NCI-H1436 treated with DMSO at 0.1 percent for 48 hours (cell line): ENCODE measurements at regions not wholly inside any gene's neighbourhood (a gene's known extent, or its start where the extent isn't known, plus 50 kb on each side); places are given as distances from the start of the nearest gene placed in this dataset.
A peak's percentile ranks its signal among the peaks of the same experiment; 100 is the strongest.
"Not testable (repeated sequence)": the region's sequence is repeated elsewhere in the genome, so short reads cannot be mapped to it uniquely, and the experiment has no call there.

Source experiments
- DNase-seq: peaks from one replicate; lab custom pipeline; 2025; lab: John Stamatoyannopoulos, UW

DNA sequence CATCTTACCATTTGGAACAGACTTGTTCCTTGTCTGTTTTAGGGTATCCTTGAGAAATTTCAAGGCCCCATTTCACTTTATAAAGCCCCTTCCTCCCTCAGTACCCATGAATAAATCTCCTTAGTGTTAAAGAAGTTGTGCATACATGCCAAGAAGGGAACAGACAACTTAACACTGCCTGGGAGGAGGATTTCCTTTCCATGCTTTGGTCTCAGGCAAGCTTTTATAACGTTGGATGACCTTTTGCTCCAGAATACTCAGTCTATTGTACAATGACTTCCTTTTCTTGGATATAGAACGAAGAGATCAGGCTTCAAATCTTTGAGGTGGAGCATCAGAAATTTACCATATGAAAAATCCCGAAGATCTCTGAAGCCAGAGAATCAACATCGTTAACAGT, 551.4 kb downstream of the PRKD1 start:
- no peak for DNase-seq

GRCh38 chr14:29380826-29381225, 546.8 kb downstream of the PRKD1 start:
- DNase-seq: no peak

- no peak for DNase-seq
Measured at GRCh38 chr14:29388571-29388970, 539.1 kb downstream of the PRKD1 start.

- DNase-seq: peak; percentile 97
Measured at GRCh38 chr14:29390081-29390832, 537.4 kb downstream of the PRKD1 start.

DNA sequence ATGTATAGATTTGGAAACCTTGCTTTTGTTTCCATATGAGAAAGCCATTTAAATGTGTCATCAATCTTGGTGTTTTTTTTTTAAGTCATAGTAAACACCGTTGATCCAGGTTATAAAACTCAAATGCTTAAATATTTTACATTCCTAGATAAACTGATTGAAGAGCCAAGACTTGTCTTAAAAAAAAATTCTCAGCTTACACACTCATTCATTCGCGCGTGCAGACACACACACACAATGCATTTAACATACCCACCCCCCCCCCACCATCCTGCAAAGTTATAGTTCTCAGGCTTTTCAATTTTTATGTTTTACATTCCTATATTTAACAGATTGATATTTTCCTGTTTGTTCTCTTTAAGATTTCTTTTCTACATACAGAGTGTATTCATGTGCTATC, 536.4 kb downstream of the PRKD1 start:
- no peak for DNase-seq

GRCh38 chr14:29391801-29392200, 535.8 kb downstream of the PRKD1 start:
- no peak for DNase-seq

- DNase-seq: no peak
Measured at GRCh38 chr14:29392287-29392686, 535.4 kb downstream of the PRKD1 start.

- no peak for DNase-seq
Measured at GRCh38 chr14:29403091-29403490, 524.6 kb downstream of the PRKD1 start.

- DNase-seq: no peak
Measured at GRCh38 chr14:29410581-29410980, 517.1 kb downstream of the PRKD1 start.

DNA sequence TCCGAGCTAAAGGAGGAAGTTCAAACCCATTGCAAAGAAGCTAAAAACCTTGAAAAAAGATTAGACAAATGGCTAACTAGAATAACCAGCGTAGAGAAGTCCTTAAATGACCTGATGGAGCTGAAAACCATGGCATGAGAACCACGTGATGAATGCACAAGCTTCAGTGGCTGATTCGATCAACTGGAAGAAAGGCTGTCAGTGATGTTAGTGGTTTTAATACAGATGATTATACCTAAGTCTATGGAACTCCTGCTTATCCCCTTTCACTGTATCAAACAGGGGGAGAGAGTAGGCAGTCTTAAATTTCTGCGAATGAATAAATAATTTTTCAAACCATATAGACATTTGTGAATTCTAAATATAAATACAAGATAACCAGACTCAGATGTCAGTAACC, 512.7 kb downstream of the PRKD1 start:
- not testable (repeated sequence) for DNase-seq

DNA sequence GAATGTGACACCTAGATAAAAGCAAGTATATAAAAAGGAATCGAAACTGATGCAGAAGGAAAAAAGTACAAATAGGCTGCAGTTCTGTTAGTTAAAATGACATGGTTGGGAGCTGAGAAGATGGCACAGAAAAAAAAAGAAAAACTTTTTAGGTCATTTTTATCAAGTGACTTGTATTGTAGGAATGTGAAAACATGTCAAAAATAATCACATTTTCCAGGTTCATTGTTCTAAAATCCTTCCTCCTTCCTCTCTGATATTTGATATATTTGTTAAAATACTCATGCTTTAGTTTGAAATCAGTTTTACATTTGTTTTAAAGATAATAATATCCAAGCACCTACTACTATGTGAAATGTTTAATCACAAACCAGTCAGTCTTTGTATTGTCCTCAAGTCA, 507.9 kb downstream of the PRKD1 start:
- no peak for DNase-seq

DNA sequence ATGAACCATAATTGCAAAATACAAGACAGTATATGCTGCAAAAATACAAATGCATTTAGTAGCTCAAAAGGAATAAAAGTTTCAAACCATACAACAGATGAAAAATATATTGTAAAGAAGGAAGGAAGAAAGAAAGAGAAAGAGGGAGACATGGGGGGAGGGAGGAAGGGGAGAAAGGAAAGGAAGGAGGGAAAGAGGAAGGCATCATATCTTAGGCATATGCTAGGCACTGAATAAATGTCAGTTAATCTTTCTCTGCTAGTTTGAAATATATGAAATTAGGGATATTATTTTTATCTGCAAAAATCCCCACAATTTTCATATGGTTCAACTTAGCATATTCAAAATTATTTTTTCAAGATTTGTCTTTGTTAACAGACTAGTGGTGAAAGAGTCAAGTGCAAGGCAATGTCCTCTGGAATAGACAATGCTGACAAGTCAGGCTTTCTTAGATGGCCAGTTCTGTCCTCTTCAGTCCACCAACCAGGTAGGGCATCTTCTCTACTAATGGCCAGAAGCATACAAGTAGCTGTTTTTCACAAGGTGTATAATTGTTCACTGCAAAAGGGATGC, 506.4 kb downstream of the PRKD1 start:
- no peak for DNase-seq

DNA sequence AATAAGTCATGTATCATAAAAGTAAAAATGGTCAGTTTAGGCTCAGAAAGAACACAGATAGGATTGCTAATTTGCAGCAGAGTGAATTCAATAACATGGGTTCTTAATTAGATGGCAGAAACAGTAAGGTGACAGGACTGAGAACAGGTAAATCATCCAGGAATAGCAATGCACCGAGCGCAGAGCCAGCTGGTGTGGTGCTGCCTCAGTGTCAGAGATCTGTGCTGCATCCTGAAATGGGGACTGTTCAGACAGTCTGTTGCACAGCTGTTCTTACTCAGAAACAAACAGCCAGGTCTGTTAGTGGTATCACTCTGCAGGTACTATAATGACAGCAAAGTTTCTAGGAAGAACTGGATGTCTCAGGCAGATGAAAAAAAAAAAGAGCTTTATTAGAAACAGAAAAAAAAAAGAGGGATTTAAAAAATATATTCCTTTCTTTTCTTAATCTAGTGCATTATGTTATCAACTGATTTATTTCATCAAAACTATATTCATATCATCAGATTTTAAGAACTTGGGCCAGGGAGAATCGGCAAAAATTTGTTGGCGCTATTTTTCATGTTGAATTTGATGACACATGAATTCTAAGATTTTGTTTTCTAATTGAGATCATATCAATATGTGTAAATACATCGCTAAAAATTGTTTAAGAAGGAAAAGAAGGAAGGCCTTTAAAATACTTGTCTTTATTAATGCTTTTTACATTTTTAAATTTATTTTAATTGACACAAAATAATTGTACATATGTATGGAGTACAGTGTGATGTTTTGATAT, 501.8 kb downstream of the PRKD1 start:
- DNase-seq: no peak

GRCh38 chr14:29442696-29443095, 485.0 kb downstream of the PRKD1 start:
- DNase-seq: no peak

DNA sequence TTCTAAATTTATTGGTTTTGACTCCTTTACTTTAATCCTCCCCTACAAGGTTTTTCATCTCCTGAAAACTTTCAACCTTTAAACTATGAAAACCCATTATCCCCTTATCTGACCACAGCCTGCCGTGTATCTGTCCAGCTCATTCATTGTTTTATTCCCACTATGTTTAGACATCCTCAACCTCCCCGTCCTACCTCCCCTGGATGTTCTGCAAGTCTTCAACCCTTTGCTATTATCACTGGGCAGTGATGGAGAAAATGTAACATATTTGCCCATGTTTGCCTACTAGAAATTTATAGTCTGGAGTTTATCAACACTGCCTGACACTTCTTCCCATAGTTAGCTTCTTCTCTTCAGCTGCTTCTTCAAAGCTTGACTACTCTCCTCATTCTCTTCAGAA, 483.4 kb downstream of the PRKD1 start:
- DNase-seq: no peak

- DNase-seq: no peak
Measured at GRCh38 chr14:29444805-29445204, 482.8 kb downstream of the PRKD1 start.

GRCh38 chr14:29446971-29447370, 480.7 kb downstream of the PRKD1 start:
- no peak for DNase-seq

GRCh38 chr14:29451941-29452340, 475.7 kb downstream of the PRKD1 start:
- no peak for DNase-seq

DNA sequence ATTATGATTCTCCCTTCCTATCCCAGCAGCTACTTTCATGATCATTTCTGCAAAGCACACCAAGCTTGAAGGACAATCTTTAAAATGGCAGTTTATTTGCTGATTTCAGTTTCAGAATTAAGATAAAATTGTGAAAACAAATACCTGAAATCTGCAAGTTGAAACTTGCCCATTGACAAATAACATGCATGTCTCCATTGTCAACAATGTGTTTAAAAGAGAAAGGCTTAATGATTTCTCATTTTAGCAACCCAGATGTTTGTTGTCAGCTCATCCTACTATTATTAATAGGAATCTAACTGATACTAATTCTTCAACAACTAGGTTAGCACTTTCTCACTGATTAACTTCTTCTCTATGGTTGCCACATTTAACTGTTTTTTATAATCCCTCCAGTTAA, 474.6 kb downstream of the PRKD1 start:
- no peak for DNase-seq

DNA sequence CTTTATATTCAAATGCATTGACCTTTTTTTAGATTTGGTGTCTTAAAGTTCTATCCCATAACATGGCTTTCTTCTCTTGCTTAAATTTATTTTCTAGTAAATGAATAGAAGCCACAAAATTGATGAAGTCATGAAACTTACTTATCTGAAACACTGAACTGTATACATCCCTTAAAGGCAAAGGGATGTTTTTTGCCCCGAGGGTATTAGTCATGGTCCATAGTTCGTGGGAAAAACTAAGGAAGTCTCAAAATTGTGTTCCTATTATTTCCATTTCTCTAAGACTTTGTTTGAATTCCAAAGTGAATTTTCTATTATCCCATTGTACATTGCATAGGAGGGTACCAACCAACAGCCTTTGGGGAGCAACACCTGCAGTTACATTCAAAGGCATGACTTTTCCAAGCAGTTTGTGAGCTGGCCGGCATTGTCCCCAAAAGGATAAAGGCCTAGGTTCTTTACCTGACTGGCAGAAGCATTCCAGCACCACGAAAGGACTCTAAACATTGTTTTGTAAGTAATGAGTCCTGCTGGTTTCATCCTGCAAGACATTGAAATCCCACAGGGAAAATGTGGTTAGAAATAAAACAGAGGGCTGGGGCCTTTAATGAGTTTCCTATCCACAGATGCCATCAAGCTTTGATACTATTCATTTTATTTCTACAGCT, 473.5 kb downstream of the PRKD1 start:
- no peak for DNase-seq

GRCh38 chr14:29458547-29458946, 469.1 kb downstream of the PRKD1 start:
- no peak for DNase-seq

GRCh38 chr14:29459531-29459930, 468.1 kb downstream of the PRKD1 start:
- DNase-seq: no peak
